RPMI7951 (cell line): ENCODE measurements at regions not wholly inside any gene's neighbourhood (a gene's known extent, or its start where the extent isn't known, plus 50 kb on each side); places are given as distances from the start of the nearest gene placed in this dataset.
"Not testable (repeated sequence)": the region's sequence is repeated elsewhere in the genome, so short reads cannot be mapped to it uniquely, and the experiment has no call there.

ENCODE experiments used
- DNase-seq: peaks from one replicate; pipeline ENCODE4 v3.0.0-alpha.2; 2012; ENCODE audit warnings: low read depth

- DNase-seq = no peak
Measured at GRCh38 chr14:37650356-37651037, 55.1 kb downstream of the TTC6 start.

DNA sequence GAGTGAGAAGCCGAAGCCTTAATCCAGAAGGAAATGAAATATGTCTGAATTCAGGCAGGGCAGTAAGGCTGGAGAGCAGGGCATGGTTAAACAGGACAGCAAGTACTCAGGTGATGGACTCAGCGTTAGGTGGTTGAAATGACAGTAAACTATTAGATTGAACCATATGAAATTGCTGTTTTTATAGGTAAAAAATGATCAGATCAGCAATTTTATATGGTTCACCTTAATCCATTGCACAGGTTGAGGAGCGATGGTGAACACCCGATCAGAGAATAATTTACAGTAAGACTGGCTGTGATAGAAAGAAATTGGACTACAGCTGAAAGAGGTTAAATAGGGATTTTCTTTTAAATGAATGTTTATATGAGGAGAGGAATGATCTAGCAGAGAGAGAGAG is 56.6 kb downstream of the TTC6 start:
- DNase-seq = no peak

DNA sequence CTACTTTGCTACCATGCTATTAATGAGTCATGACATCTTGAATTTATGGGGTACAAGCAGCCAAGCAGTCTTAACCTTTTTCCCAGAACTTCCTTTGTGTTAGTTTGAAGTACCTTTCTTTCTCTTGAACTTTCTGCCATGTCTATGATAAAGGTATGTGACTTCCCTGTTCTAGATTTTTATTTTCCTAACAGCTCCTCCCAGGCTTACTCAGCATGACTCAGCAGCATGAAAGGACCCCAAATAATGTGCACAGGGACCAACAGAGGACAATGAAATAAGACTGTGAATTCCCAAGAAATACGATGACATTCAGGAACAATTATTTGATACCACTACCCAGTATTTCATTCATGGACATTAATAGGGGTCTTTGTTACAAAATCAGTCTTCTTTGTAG is 60.0 kb downstream of the TTC6 start:
- no peak for DNase-seq

GRCh38 chr14:37658156-37658555 is 62.7 kb downstream of the TTC6 start:
- no peak for DNase-seq

DNA sequence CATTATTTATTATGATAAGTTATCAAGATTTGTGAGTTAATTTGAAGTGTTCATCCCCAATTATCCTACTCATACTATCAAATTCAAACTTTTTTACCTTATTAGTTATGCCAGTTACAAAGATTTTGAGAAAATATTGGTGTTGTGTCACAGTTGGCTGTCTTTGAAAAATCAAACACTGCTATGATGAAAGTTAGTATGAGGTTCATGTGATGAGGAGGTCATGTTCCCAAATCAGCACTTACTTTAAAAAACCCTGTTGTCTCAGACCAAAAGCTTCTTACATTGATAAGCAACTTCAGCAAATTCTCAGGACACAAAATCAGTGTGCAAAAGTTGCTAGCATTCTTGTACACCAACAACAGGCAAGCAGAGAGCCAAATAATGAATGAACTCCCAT is 68.1 kb downstream of the TTC6 start:
- DNase-seq = no peak

- DNase-seq = no peak
Measured at GRCh38 chr14:37665479-37665878, 70.0 kb downstream of the TTC6 start.

- DNase-seq = no peak
Measured at GRCh38 chr14:37665951-37666350, 70.5 kb downstream of the TTC6 start.

DNA sequence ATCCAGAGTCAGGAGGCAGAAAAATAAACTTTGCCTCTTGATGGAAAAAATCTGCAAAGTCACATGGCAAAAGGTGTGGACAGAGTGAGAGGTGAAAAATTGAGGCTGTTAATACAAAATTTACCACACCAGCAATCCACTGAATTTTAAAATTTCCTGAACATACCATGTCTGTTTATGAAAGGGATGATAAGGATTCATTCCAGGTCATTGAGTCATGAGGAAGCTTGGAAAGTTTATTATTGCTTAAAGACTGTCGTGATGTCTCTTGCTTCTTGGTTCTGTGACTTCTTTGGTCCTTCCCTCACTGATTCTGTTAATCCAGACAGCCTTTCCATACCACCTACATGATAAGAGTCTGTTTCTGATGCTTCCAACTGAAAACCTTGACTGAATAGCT is 73.2 kb downstream of the TTC6 start:
- DNase-seq = no peak

- no peak for DNase-seq
Measured at GRCh38 chr14:37669242-37669641, 73.8 kb downstream of the TTC6 start.

DNA sequence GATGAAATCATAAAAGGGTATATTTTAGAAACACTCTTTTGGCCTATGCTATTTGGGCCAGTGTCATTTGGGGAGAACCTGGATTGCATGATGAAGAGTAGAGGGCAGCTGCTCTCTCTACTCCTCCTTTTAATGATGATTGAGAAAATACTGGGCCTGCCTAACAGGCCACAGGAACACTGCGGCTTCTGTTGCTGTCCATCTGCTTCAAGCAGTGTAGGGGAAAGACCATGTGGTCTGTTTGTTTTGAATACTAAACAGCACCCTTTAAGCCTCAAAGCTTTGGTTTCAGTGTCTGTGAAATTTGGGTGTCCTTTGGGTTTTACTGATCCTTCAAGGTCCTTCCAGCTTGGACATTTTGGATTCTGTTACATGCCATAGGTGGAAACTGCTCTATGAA is 78.0 kb downstream of the TTC6 start:
- DNase-seq = no peak

- DNase-seq = no peak
Measured at GRCh38 chr14:37678916-37679315, 83.5 kb downstream of the TTC6 start.

GRCh38 chr14:37681486-37681885 is 86.1 kb downstream of the TTC6 start:
- no peak for DNase-seq

DNA sequence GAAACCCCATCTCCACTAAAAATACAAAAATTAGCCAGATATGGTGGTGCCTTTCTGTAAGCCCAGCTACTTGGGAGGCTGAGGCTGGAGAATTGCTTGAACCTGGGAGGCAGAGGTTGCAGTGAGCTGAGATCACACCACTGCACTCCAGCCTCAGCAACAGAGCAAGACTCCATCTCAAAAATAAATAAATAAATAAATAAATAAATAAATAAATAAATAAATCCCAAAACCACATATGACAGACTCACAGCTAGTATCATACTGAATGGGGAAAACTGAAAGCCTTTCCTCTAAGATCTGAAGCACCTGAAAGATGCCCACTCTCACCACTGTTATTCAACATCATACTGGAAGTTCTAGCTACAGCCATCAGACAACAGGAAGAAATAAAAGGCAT is 97.3 kb downstream of the TTC6 start:
- DNase-seq = not testable (repeated sequence)

DNA sequence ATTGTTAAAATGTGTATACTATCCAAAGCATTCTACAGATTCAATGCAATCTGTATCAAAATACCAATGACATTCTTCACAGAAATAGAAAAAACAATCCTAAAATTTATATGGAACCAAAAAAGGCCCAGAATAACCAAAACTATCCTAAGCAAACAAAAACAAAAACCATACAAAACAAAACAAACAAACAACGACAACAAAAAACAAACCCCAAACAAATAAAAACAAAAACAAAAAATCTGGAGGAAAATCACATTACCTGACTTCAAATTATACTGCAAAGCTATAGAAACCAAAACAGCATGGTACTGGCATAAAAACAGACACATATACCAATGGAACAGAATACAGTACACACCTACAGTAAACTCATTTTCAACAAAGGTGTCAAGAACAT is 98.0 kb downstream of the TTC6 start:
- DNase-seq = not testable (repeated sequence)

DNA sequence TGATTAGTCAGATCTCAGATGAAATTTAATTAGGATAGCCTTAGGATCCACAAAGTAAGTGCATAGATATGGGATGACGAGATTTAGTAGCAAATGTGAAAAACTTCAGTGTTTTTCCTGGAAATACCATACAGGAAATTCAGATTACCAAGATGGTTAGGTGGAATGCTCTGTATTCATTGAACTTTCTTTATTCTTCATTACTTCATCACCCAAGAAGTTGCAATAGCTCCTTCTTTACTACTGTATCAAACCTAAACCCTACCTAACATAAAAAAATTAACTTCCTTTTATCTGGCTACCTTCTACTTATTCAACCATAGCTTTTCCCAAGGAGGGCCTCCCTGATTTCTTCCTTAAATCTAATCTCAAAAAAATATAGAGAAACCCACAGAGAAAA is 100.4 kb downstream of the TTC6 start:
- no peak for DNase-seq

DNA sequence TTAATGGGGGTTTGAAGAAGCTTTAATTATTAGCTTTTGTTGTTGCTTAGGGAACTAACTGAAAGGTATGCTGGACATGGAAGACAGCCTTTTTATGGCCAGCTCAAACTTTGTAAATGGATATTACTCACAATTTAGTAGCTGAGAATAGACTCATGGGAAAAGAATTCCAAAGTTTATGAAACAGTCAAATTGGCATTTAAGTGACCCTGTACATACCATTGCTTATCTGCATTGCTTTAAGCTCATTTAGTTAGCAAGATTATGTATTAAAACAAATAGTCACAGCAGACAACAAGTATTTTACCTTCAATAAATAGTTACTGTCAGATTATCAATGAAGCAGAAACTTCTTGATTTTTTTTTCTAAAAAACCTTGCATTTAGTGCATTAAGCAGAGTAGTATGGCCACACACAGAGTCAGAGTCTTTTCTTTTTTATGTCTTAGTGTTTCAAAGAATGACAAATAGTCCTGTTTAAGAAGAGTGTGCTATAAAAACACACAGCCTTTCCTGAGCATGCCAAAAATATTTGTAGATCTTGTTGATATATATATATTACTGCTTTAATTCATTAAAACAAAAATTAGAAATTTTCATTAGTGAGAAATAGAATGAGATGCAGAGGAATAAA is 102.2 kb downstream of the TTC6 start:
- DNase-seq = no peak

- no peak for DNase-seq
Measured at GRCh38 chr14:37698840-37699777, 103.7 kb downstream of the TTC6 start.

GRCh38 chr14:37707716-37708115 is 112.3 kb downstream of the TTC6 start:
- DNase-seq = no peak

DNA sequence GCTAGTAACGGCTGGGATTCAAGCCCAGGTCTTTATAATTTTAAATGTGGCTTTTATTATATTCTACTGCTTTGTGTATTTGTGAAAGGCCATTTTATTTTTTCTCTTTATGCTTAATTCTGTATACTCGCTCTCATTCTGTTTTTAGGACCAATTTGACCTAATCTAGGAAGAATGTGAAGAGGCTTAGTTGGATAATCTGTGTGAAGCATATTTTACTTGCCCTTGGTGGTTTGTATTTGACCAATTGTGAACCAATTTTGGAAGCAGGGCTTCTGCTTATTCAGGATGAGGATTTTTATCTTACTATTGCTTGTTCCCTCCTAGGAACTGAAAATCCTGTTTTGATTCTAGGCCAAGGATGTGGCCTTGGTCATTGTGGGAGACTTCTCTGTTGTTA is 113.1 kb downstream of the TTC6 start:
- no peak for DNase-seq

- no peak for DNase-seq
Measured at GRCh38 chr14:37709419-37710195, 114.2 kb downstream of the TTC6 start.

- DNase-seq = no peak
Measured at GRCh38 chr14:37711356-37711830, 116.0 kb downstream of the TTC6 start.
